H9 (cell line): ENCODE measurements at regions not wholly inside any gene's neighbourhood (a gene's known extent, or its start where the extent isn't known, plus 50 kb on each side); places are given as distances from the start of the nearest gene placed in this dataset.

Experiments
- DNase-seq: peaks from one replicate; pipeline ENCODE4 v3.0.0-alpha.2; 2017
- H2AFZ ChIP-seq: one replicate; pipeline ENCODE4 v1.6.1; 2013; ENCODE audit warnings: mild to moderate bottlenecking, low read length, control low read depth, moderate library complexity
- H2AK5ac ChIP-seq: 2 replicates; pipeline ENCODE4 v1.6.1; 2013; ENCODE audit warnings: low read length, control low read depth, mixed read lengths; ENCODE audit not compliant: insufficient read length
- H2BK120ac ChIP-seq: one replicate; pipeline ENCODE4 v1.6.1; 2013; ENCODE audit warnings: low read depth, mild to moderate bottlenecking, low read length, control low read depth, inconsistent platforms; ENCODE audit not compliant: poor library complexity, severe bottlenecking
- H2BK12ac ChIP-seq: 2 replicates; pipeline ENCODE4 v1.6.1; 2013; ENCODE audit warnings: low read length, control low read depth, mixed read lengths, low read depth; ENCODE audit not compliant: insufficient read length
- H2BK15ac ChIP-seq: 2 replicates; pipeline ENCODE4 v1.6.1; 2013; ENCODE audit warnings: low read depth, low read length, control low read depth
- H2BK20ac ChIP-seq: one replicate; pipeline ENCODE4 v1.6.1; 2013; ENCODE audit warnings: low read depth, mild to moderate bottlenecking, low read length, control low read depth, inconsistent platforms; ENCODE audit not compliant: poor library complexity, severe bottlenecking
- H2BK5ac ChIP-seq: 2 replicates; pipeline ENCODE4 v1.6.1; 2013; ENCODE audit warnings: low read length, control low read depth, mixed read lengths; ENCODE audit not compliant: insufficient read length
- H3K14ac ChIP-seq: 2 replicates; pipeline ENCODE4 v1.6.1; 2013; ENCODE audit warnings: low read length, control low read depth; ENCODE audit not compliant: insufficient read depth
- H3K18ac ChIP-seq: 2 replicates; pipeline ENCODE4 v1.6.1; 2013; ENCODE audit warnings: low read depth, mild to moderate bottlenecking, mixed read lengths, low read length, control low read depth; ENCODE audit not compliant: insufficient read length
- H3K23ac ChIP-seq: 2 replicates; pipeline ENCODE4 v1.6.1; 2013; ENCODE audit warnings: low read length, control low read depth, mixed read lengths, low read depth; ENCODE audit not compliant: insufficient read length
- H3K23me2 ChIP-seq: 2 replicates; pipeline ENCODE4 v1.6.1; 2013; ENCODE audit warnings: low read depth, mild to moderate bottlenecking, mixed read lengths, low read length, control low read depth; ENCODE audit not compliant: insufficient read length, poor library complexity, severe bottlenecking
- H3K27ac ChIP-seq: 2 replicates; pipeline ENCODE4 v1.5.1; 2013; ENCODE audit warnings: low read length, control low read depth, mixed read lengths, low read depth; ENCODE audit not compliant: insufficient read length
- H3K27me3 ChIP-seq: 2 replicates; pipeline ENCODE4 v1.6.1; 2013; ENCODE audit warnings: low read length, control low read depth, inconsistent platforms; ENCODE audit not compliant: insufficient read depth
- H3K4ac ChIP-seq: 2 replicates; pipeline ENCODE4 v1.6.1; 2013; ENCODE audit warnings: low read depth, mild to moderate bottlenecking, control low read depth, inconsistent platforms, low read length, moderate library complexity
- H3K4me1 ChIP-seq: 2 replicates; pipeline ENCODE4 v1.6.1; 2013; ENCODE audit warnings: low read length, control low read depth, inconsistent platforms; ENCODE audit not compliant: insufficient read depth
- H3K4me2 ChIP-seq: 2 replicates; pipeline ENCODE4 v1.6.1; 2013; ENCODE audit warnings: low read length, control low read depth, mixed read lengths; ENCODE audit not compliant: insufficient read length, insufficient read depth
- H3K56ac ChIP-seq: 2 replicates; pipeline ENCODE4 v1.6.1; 2013; ENCODE audit warnings: low read depth, mild to moderate bottlenecking, mixed read lengths, low read length, control low read depth; ENCODE audit not compliant: insufficient read length
- H3K79me1 ChIP-seq: 2 replicates; pipeline ENCODE4 v1.6.1; 2013; ENCODE audit warnings: low read depth, mild to moderate bottlenecking, moderate library complexity, low read length, control low read depth, inconsistent platforms; ENCODE audit not compliant: insufficient read depth, poor library complexity, severe bottlenecking
- H3K79me2 ChIP-seq: 2 replicates; pipeline ENCODE4 v1.6.1; 2013; ENCODE audit warnings: low read length, control low read depth, inconsistent platforms; ENCODE audit not compliant: insufficient read depth
- H3K9ac ChIP-seq: 2 replicates; pipeline ENCODE4 v1.6.1; 2013; ENCODE audit warnings: low read length, control low read depth, mixed read lengths; ENCODE audit not compliant: insufficient read length; ENCODE audit errors: extremely low read depth
- H3K9me3 ChIP-seq: one replicate; pipeline ENCODE4 v1.6.1; 2013; ENCODE audit warnings: low read depth, low read length, inconsistent platforms; ENCODE audit not compliant: control insufficient read depth
- H3T11ph ChIP-seq: one replicate; pipeline ENCODE4 v1.6.1; 2013; ENCODE audit warnings: mild to moderate bottlenecking, low read length, control low read depth, inconsistent platforms
- H4K20me1 ChIP-seq: one replicate; pipeline ENCODE4 v1.6.1; 2013; ENCODE audit not compliant: control insufficient read depth, insufficient read length, insufficient read depth
- H4K5ac ChIP-seq: 2 replicates; pipeline ENCODE4 v1.6.1; 2013; ENCODE audit warnings: low read depth, mild to moderate bottlenecking, mixed read lengths, low read length, control low read depth; ENCODE audit not compliant: insufficient read length
- H4K8ac ChIP-seq: replicated peaks from 2 replicates; pipeline ENCODE4 v1.6.1; 2013; ENCODE audit warnings: low read length, control low read depth, mixed read lengths, low read depth; ENCODE audit not compliant: insufficient read length
- H4K91ac ChIP-seq: 2 replicates; pipeline ENCODE4 v1.6.1; 2013; ENCODE audit warnings: low read depth, mild to moderate bottlenecking, moderate library complexity, mixed read lengths, low read length, control low read depth; ENCODE audit not compliant: insufficient read length
- H3K27ac Mint-ChIP-seq, 3 experiments: 2 replicates in 2 of 3; 3 replicates in 1 of 3; pipeline ENCODE4 v1.8.0; 2020 to 2021; ENCODE audit warnings: mixed read lengths in 3 of 3, mild to moderate bottlenecking in 1 of 3, moderate library complexity in 1 of 3
- H3K27me3 Mint-ChIP-seq: 2 replicates; pipeline ENCODE4 v1.8.0; 2021; ENCODE audit warnings: low read depth, mild to moderate bottlenecking, moderate library complexity, mixed read lengths
- H3K36me3 Mint-ChIP-seq, 3 experiments: 2 replicates in 2 of 3; 3 replicates in 1 of 3; pipeline ENCODE4 v1.8.0; 2020 to 2021; ENCODE audit warnings: low read depth in 3 of 3, mixed read lengths in 3 of 3; ENCODE audit not compliant: insufficient read depth in 1 of 3
- H3K4me1 Mint-ChIP-seq, 2 experiments: 2 replicates each; pipeline ENCODE4 v1.8.0; 2020; ENCODE audit warnings: mixed read lengths in 2 of 2
- H3K4me3 Mint-ChIP-seq, 2 experiments: 2 replicates in 1 of 2; 3 replicates in 1 of 2; pipeline ENCODE4 v1.8.0; 2020 to 2021; ENCODE audit warnings: mild to moderate bottlenecking in 2 of 2, mixed read lengths in 2 of 2, moderate library complexity in 1 of 2
- H3K9me3 Mint-ChIP-seq, 2 experiments: 2 replicates in 1 of 2; 3 replicates in 1 of 2; pipeline ENCODE4 v1.8.0; 2020; ENCODE audit warnings: mild to moderate bottlenecking in 2 of 2, mixed read lengths in 2 of 2, moderate library complexity in 1 of 2
- CTCF ChIP-seq: fragments of 200-600 bp; sonication (generic); conservative IDR thresholded peaks from 3 replicates; pipeline ENCODE4 v1.8.0; 2021; ENCODE audit warnings: antibody characterized with exemption, mild to moderate bottlenecking
- WGBS: extraction: QIAGEN DNeasy Blood & Tissue Kit; methylation state at CpG from one replicate; pipeline ENCODE4 v1.1.7; 2013; ENCODE audit warnings: missing lambda C conversion rate, low lambda C conversion rate, mixed read lengths; ENCODE audit not compliant: insufficient read length; ENCODE audit errors: extremely low coverage; 5-methylcytosine and 5-hydroxymethylcytosine counted together

- no peak overlapping the region for H3K56ac ChIP-seq
- no peak overlapping the region for H2BK120ac ChIP-seq
- no peak overlapping the region for H2AFZ ChIP-seq
- H4K8ac ChIP-seq = no peak overlapping the region
- H3K4me3 Mint-ChIP-seq = no peak overlapping the region
- H3K23ac ChIP-seq = no peak overlapping the region
- DNase-seq = no peak
- H2BK5ac ChIP-seq = no peak overlapping the region
- H3K27ac ChIP-seq = no peak overlapping the region
- H3K4me2 ChIP-seq = no peak overlapping the region
- H2AK5ac ChIP-seq = no peak overlapping the region
- no peak overlapping the region for H3T11ph ChIP-seq
- H3K36me3 Mint-ChIP-seq = peaks cover 3 to 20% (median 19%) of the 10 kb centered on the region in 3 experiments; a peak in 6 of 7 replicates
- H3K27me3 ChIP-seq = no peaks in the 10 kb centered on the region
- H3K79me2 ChIP-seq = peaks cover 10% of the 10 kb centered on the region; the same call in 1 of the 2 replicates
- H2BK12ac ChIP-seq = no peak overlapping the region
- TF ChIP-seq CTCF = no peak
- H4K91ac ChIP-seq = no peak overlapping the region
- no CpG with 5 or more reads among the region's 4 CpGs for WGBS
- peaks cover 2% of the 10 kb centered on the region for H3K79me1 ChIP-seq
- H3K9me3 ChIP-seq = no peaks in the 10 kb centered on the region
- H3K14ac ChIP-seq = no peak overlapping the region
- H4K20me1 ChIP-seq = no peaks in the 10 kb centered on the region
- H3K18ac ChIP-seq = no peak overlapping the region
- no peak overlapping the region for H3K9ac ChIP-seq
- H3K27ac Mint-ChIP-seq = no peak overlapping the region
- no peak overlapping the region for H4K5ac ChIP-seq
- no peaks in the 10 kb centered on the region for H3K23me2 ChIP-seq
- peaks cover 3 to 12% of the 10 kb centered on the region in 2 experiments; a peak in 3 of 4 replicates for H3K4me1 Mint-ChIP-seq
- H2BK15ac ChIP-seq = no peak overlapping the region
- no peak overlapping the region for H3K4ac ChIP-seq
- H2BK20ac ChIP-seq = no peak overlapping the region
- no peaks in the 10 kb centered on the region; a peak in 1 of 5 replicates for H3K9me3 Mint-ChIP-seq
- H3K27me3 Mint-ChIP-seq = no peaks in the 10 kb centered on the region
- H3K4me1 ChIP-seq = no peaks in the 10 kb centered on the region
These were observed 123.8 kb upstream of the VKORC1L1 start for GRCh38 chr7:65749039-65749438.
